GM12878 (cell line): ENCODE measurements at regions not wholly inside any gene's neighbourhood (a gene's known extent, or its start where the extent isn't known, plus 50 kb on each side); places are given as distances from the start of the nearest gene placed in this dataset.

Experiments used
- ATAC-seq: fragments of 200-7000 bp; cut with Tn5 transposase; 3 replicates; pipeline ENCODE4 v1.9.1; 2020; ENCODE audit warnings: mild to moderate bottlenecking, moderate library complexity
- BruUV-seq: library from RNA; stranded (reverse); fragments of 400-500 nt; replicated peaks from 2 replicates; lab custom pipeline; 2021; lab: Mats Ljungman, UMichigan
- CTCF ChIA-PET: fragments of 300-600 bp; sonication (Branson Sonifier 250); formaldehyde crosslinking; extraction: SDS; loops from one replicate; lab custom pipeline; 2021; ENCODE audit warnings: inconsistent platforms; lab: Yijun Ruan, JAX
- POLR2A ChIA-PET: fragments of 350-600 bp; formaldehyde crosslinking; extraction: SDS; loops from one replicate; lab custom pipeline; 2021; ENCODE audit warnings: inconsistent platforms; lab: Charles Lee
- RAD21 ChIA-PET: fragments of 300-600 bp; sonication (Branson Sonifier 250); formaldehyde crosslinking; loops from one replicate; lab custom pipeline; 2023; ENCODE audit warnings: antibody characterized with exemption; ENCODE audit not compliant: unreplicated experiment; lab: Charles Lee
- SMC1A ChIA-PET: fragments of 300-600 bp; sonication (Branson Sonifier 250); formaldehyde crosslinking; loops from one replicate; lab custom pipeline; 2023; ENCODE audit not compliant: unreplicated experiment, uncharacterized antibody; lab: Charles Lee
- DNase-seq: peaks from one replicate; pipeline ENCODE4 v3.0.0-alpha.2; 2011; ENCODE audit warnings: low read depth, low spot score
- FAIRE-seq: peaks from 3 replicates; lab custom pipeline; 2011; peaks lifted over from hg19 to GRCh38; lab: Jason Lieb, UNC
- H2AFZ ChIP-seq: 2 replicates; pipeline ENCODE4 v1.6.0; 2011; ENCODE audit warnings: low read depth, low read length, control low read depth; ENCODE audit not compliant: control insufficient read depth
- H3K27ac ChIP-seq: 2 replicates; pipeline ENCODE4 v1.5.1; 2011; ENCODE audit warnings: control low read depth; ENCODE audit not compliant: control insufficient read depth, insufficient read depth
- H3K27me3 ChIP-seq, 2 experiments: replicated peaks in 1 of 2; 2 replicates each; pipeline versions ENCODE4 v1.6.0 to v1.6.1; 2011; ENCODE audit warnings: low read length in 1 of 2; ENCODE audit not compliant: control insufficient read depth in 2 of 2, insufficient read depth in 2 of 2
- H3K36me3 ChIP-seq, 2 experiments: 2 replicates each; pipeline ENCODE4 v1.5.1; 2011; ENCODE audit warnings: low read length in 1 of 2; ENCODE audit not compliant: control insufficient read depth in 2 of 2, insufficient read depth in 2 of 2
- H3K4me1 ChIP-seq: 2 replicates; pipeline ENCODE4 v1.6.1; 2011; ENCODE audit warnings: mild to moderate bottlenecking, low read length, moderate library complexity, mixed read lengths; ENCODE audit not compliant: control insufficient read depth, insufficient read depth
- H3K4me2 ChIP-seq: 2 replicates; pipeline ENCODE4 v1.6.0; 2011; ENCODE audit warnings: control low read depth; ENCODE audit not compliant: control insufficient read depth, insufficient read depth
- H3K4me3 ChIP-seq: fragments of 200-600 bp; sonication (generic); 2 replicates; pipeline ENCODE4 v1.5.1; 2016
- H3K79me2 ChIP-seq: 2 replicates; pipeline ENCODE4 v1.6.0; 2011; ENCODE audit warnings: low read length; ENCODE audit not compliant: control insufficient read depth, insufficient read depth
- H3K9ac ChIP-seq: 2 replicates; pipeline ENCODE4 v1.8.0; 2011; ENCODE audit warnings: low read length, control low read depth, mixed read lengths; ENCODE audit not compliant: control insufficient read depth, insufficient read depth
- H3K9me3 ChIP-seq: replicated peaks from 3 replicates; pipeline ENCODE4 v1.5.1; 2011; ENCODE audit warnings: mild to moderate bottlenecking, low read length; ENCODE audit not compliant: control insufficient read depth, insufficient read depth
- H4K20me1 ChIP-seq: 2 replicates; pipeline ENCODE4 v1.6.0; 2011; ENCODE audit not compliant: control insufficient read depth, insufficient read depth
- EP300 ChIP-seq, 2 experiments: fragments of 150-350 bp in 1 of 2; IDR thresholded peaks; 2 replicates each; pipeline ENCODE4 v1.6.1; 2011 to 2012; ENCODE audit warnings: low read depth in 2 of 2, low read length in 2 of 2, borderline replicate concordance in 1 of 2, improper control_type of control experiment in 1 of 2, inconsistent platforms in 1 of 2; ENCODE audit not compliant: control insufficient read depth in 1 of 2
- ETV6 ChIP-seq, 2 experiments: fragments of 450-650 bp in 1 of 2; IDR thresholded peaks in 1 of 2; conservative IDR thresholded peaks in 1 of 2; 2 replicates each; pipeline ENCODE4 v1.6.1; 2014; ENCODE audit warnings: antibody characterized with exemption in 1 of 2, borderline replicate concordance in 1 of 2, low read depth in 1 of 2, mild to moderate bottlenecking in 1 of 2, moderate library complexity in 1 of 2
- GATAD2B ChIP-seq: fragments of 450-650 bp; conservative IDR thresholded peaks from 2 replicates; pipeline ENCODE4 v1.6.1; 2017; ENCODE audit warnings: low read depth, mild to moderate bottlenecking, moderate library complexity
- HDAC2 ChIP-seq: fragments of 200-600 bp; sonication (generic); IDR thresholded peaks from 2 replicates; pipeline ENCODE4 v1.6.1; 2017
- HDAC6 ChIP-seq: fragments of 200-600 bp; sonication (generic); IDR thresholded peaks from one replicate; pipeline ENCODE4 v1.8.0; 2017; ENCODE audit warnings: antibody characterized with exemption; ENCODE audit not compliant: unreplicated experiment
- MEF2A ChIP-seq: IDR thresholded peaks from 2 replicates; pipeline ENCODE4 v1.6.1; 2011; ENCODE audit warnings: low read depth, mild to moderate bottlenecking, low read length, moderate library complexity; ENCODE audit not compliant: insufficient read depth
- MXI1 ChIP-seq: fragments of 150-350 bp; IDR thresholded peaks from 2 replicates; pipeline ENCODE4 v1.6.1; 2011; ENCODE audit warnings: low read depth, mild to moderate bottlenecking, inconsistent platforms, low read length, improper control_type of control experiment
- MYB ChIP-seq: fragments of 150-350 bp; IDR thresholded peaks from 2 replicates; pipeline ENCODE4 v1.6.1; 2014; ENCODE audit warnings: mild to moderate bottlenecking, low read depth, low read length, borderline replicate concordance
- NBN ChIP-seq: fragments of 450-650 bp; IDR thresholded peaks from 2 replicates; pipeline ENCODE4 v1.6.1; 2016
- NR2C1 ChIP-seq: fragments of 450-650 bp; IDR thresholded peaks from 2 replicates; pipeline ENCODE4 v1.6.1; 2017; ENCODE audit warnings: antibody characterized with exemption, mild to moderate bottlenecking, moderate library complexity
- PML ChIP-seq: IDR thresholded peaks from 2 replicates; pipeline ENCODE4 v1.6.1; 2012; ENCODE audit warnings: low read length, inconsistent platforms
- RFX5 ChIP-seq: IDR thresholded peaks from 2 replicates; pipeline ENCODE4 v1.6.1; 2011; ENCODE audit warnings: low read depth, low read length, improper control_type of control experiment
- USF1 ChIP-seq: IDR thresholded peaks from 2 replicates; pipeline ENCODE4 v1.6.1; 2011; ENCODE audit warnings: borderline replicate concordance, low read depth, mild to moderate bottlenecking, moderate library complexity, mixed read lengths, low read length; ENCODE audit not compliant: insufficient read depth; ENCODE audit errors: extremely low read length
- ZBTB11 ChIP-seq: fragments of 450-650 bp; formaldehyde crosslinking; IDR thresholded peaks from 2 replicates; pipeline ENCODE4 v1.5.0; 2022; ENCODE audit warnings: mild to moderate bottlenecking, missing genetic modification characterization
- ZNF217 ChIP-seq: fragments of 450-650 bp; IDR thresholded peaks from 2 replicates; pipeline ENCODE4 v1.6.1; 2017; ENCODE audit warnings: antibody characterized with exemption, mild to moderate bottlenecking
- ZNF592 ChIP-seq: fragments of 450-650 bp; IDR thresholded peaks from 2 replicates; pipeline ENCODE4 v1.6.1; 2017; ENCODE audit warnings: mild to moderate bottlenecking, moderate library complexity
- WGBS: methylation state at CpG from one replicate; pipeline ENCODE4 v1.1.6; 2016; ENCODE audit warnings: low lambda C conversion rate; ENCODE audit not compliant: insufficient replicate concordance, insufficient coverage; ENCODE audit errors: missing lambda C conversion rate; 5-methylcytosine and 5-hydroxymethylcytosine counted together
- in situ Hi-C: fragments of 300-500 bp; cut with MboI; formaldehyde crosslinking; loops from 9 replicates; pipeline ENCODE4 v1.14.3; 2018; ENCODE audit warnings: mixed read lengths
- intact Hi-C: fragments of 100-400 bp; cut with micrococcal nuclease; formaldehyde crosslinking; loops from one replicate; pipeline ENCODE4 v1.14.2; 2022; ENCODE audit not compliant: unreplicated experiment

- no peak overlapping the region for H3K27ac ChIP-seq
- WGBS = 46% methylated on average over 2 of the region's 2 CpGs
- peaks cover 0 to 3% of the 10 kb centered on the region in 2 experiments; a peak in 1 of 4 replicates for H3K27me3 ChIP-seq
- ChIA-PET CTCF (interaction anchor here (0.6 kb wide), 2 partner anchors 32 to 45 kb away, joined by 3 read pairs; no protein-coding TSS in a partner anchor), RAD21 (interaction anchor here (1.2 kb wide), 1 partner anchor 34 kb away, joined by 3 read pairs; no protein-coding TSS in a partner anchor)
- no peaks in the 10 kb centered on the region for H3K36me3 ChIP-seq
- no peaks in the 10 kb centered on the region for H3K79me2 ChIP-seq
- intact Hi-C loops = no loop called here
- BruUV-seq = no TSS peak
- TF ChIP-seq HDAC2 (no peak), ZNF217 (no peak), ZBTB11 (no peak), MYB (no peak), MEF2A (no peak), PML (no peak), GATAD2B (no peak), USF1 (no peak), HDAC6 (no peak), ETV6 (conservative IDR thresholded peaks at IDR 0.05 in 1 of 2, IDR thresholded peaks at IDR 0.05 in 1 of 2; ENCODE audit: borderline replicate concordance in 1 of 2, low read depth in 1 of 2) (no peak), RFX5 (no peak), MXI1 (no peak), NBN (no peak), ZNF592 (no peak), EP300 (IDR thresholded peaks at IDR 0.05; ENCODE audit: borderline replicate concordance in 1 of 2, control insufficient read depth in 1 of 2, low read depth in 2 of 2, low read length in 2 of 2) (no peak), NR2C1 (no peak)
- TF ChIP-seq, all 136 proteins: peak for 0
- no peak overlapping the region for H3K4me3 ChIP-seq
- no peak overlapping the region for H3K4me2 ChIP-seq
- in situ Hi-C loops = no loop called here
- no peak overlapping the region for H3K9ac ChIP-seq
- H2AFZ ChIP-seq = no peak overlapping the region
- H3K4me1 ChIP-seq = no peaks in the 10 kb centered on the region
- H4K20me1 ChIP-seq = no peaks in the 10 kb centered on the region
- FAIRE-seq = no peak
- SMC1A ChIA-PET = no interaction called here
- no peaks in the 10 kb centered on the region for H3K9me3 ChIP-seq
- no peak for ATAC-seq
- no peak for DNase-seq
- POLR2A ChIA-PET = no interaction called here
Observed at GRCh38 chr3:124517306-124517705, 212.9 kb upstream of the UMPS start.
